ENCODE measurements at regions not wholly inside any gene's neighbourhood (a gene's known extent, or its start where the extent isn't known, plus 50 kb on each side); places are given as distances from the start of the nearest gene placed in this dataset.

- Mint-ChIP-seq H3K27me3 (no peaks in the 10 kb centered on the region), H3K27ac (no peak overlapping the region), H3K4me3 (no peak overlapping the region), H3K4me1 (peaks cover 7% of the 10 kb centered on the region), H3K9me3 (ENCODE audit: insufficient read depth) (no peaks in the 10 kb centered on the region)
- no peak overlapping the region for H3K4me3 ChIP-seq (ENCODE audit: control extremely low read depth in 1 of 5, extremely low read depth in 1 of 5, insufficient read depth in 1 of 5, low read depth in 2 of 5, low read length in 4 of 5)
- CTCF ChIA-PET: interaction anchor here (0.8 kb wide), 1 partner anchor 386 kb away, joined by 3 read pairs; no protein-coding TSS in a partner anchor
- DNase-seq (no peak), ATAC-seq (ENCODE audit: low read depth) (no peak)
- TF ChIP-seq CTCF (IDR thresholded peaks at IDR 0.05) (no peak), EZH2 (IDR thresholded peaks at IDR 0.05; ENCODE audit: borderline replicate concordance, insufficient read depth, low read depth, low read length, poor library complexity, severe bottlenecking) (no peak)
- H3K4me1 ChIP-seq (ENCODE audit: control insufficient read depth in 2 of 2, insufficient read depth in 2 of 2, low read length in 2 of 2): no peaks in the 10 kb centered on the region
- no peak overlapping the region for H3K4me2 ChIP-seq (replicated peaks; ENCODE audit: low read depth, low read length, poor library complexity, severe bottlenecking)
- H3K79me2 ChIP-seq (ENCODE audit: control insufficient read depth, insufficient read depth, low read length): no peaks in the 10 kb centered on the region
- no peaks in the 10 kb centered on the region for H3K27me3 ChIP-seq (replicated peaks in 1 of 4; ENCODE audit: control extremely low read depth in 1 of 4, control insufficient read depth in 3 of 4, insufficient read depth in 4 of 4, low read length in 3 of 4)
- no peaks in the 10 kb centered on the region for H3K36me3 ChIP-seq (replicated peaks in 1 of 2; ENCODE audit: control extremely low read depth in 1 of 2, control insufficient read depth in 1 of 2, extremely low read depth in 1 of 2, insufficient read depth in 2 of 2, low read length in 1 of 2)
- no peak overlapping the region for H3K9ac ChIP-seq (ENCODE audit: low read length)
- H2AFZ ChIP-seq (ENCODE audit: insufficient read depth, low read depth, low read length, poor library complexity, severe bottlenecking): no peak overlapping the region
- 100% methylated on average over 2 of the region's 8 CpGs for WGBS (ENCODE audit: insufficient coverage)
- H3K27ac ChIP-seq (ENCODE audit: low read length in 2 of 2): no peak overlapping the region
- no peaks in the 10 kb centered on the region for H4K20me1 ChIP-seq (ENCODE audit: control insufficient read depth, insufficient read depth, low read length, poor library complexity, severe bottlenecking)
- no peaks in the 10 kb centered on the region for H3K9me3 ChIP-seq (ENCODE audit: control extremely low read depth in 1 of 3, control insufficient read depth in 2 of 3, insufficient read depth in 1 of 3, low read length in 2 of 3)
- intact Hi-C loops (cut with micrococcal nuclease): no loop called here
- POLR2A ChIA-PET: no interaction called here
Observed at GRCh38 chr1:234697741-234698140, 87.8 kb upstream of the IRF2BP2 start.

- no peak for ATAC-seq (ENCODE audit: low read depth)
- H3K36me3 ChIP-seq (replicated peaks in 1 of 2; ENCODE audit: control extremely low read depth in 1 of 2, control insufficient read depth in 1 of 2, extremely low read depth in 1 of 2, insufficient read depth in 2 of 2, low read length in 1 of 2): no peaks in the 10 kb centered on the region
- H3K4me3 ChIP-seq (ENCODE audit: control extremely low read depth in 1 of 5, extremely low read depth in 1 of 5, insufficient read depth in 1 of 5, low read depth in 2 of 5, low read length in 4 of 5): no peak overlapping the region
- TF ChIP-seq EZH2 (IDR thresholded peaks at IDR 0.05; ENCODE audit: borderline replicate concordance, insufficient read depth, low read depth, low read length, poor library complexity, severe bottlenecking) (no peak), CTCF (IDR thresholded peaks at IDR 0.05) (no peak)
- no peak overlapping the region for H3K9ac ChIP-seq (ENCODE audit: low read length)
- ChIA-PET POLR2A (no interaction called here), CTCF (no interaction called here)
- H3K4me1 Mint-ChIP-seq: peaks cover 7% of the 10 kb centered on the region
- intact Hi-C loops (cut with micrococcal nuclease): no loop called here
- H3K4me1 ChIP-seq (ENCODE audit: control insufficient read depth in 2 of 2, insufficient read depth in 2 of 2, low read length in 2 of 2): no peaks in the 10 kb centered on the region
- H3K27me3 ChIP-seq (replicated peaks in 1 of 4; ENCODE audit: control extremely low read depth in 1 of 4, control insufficient read depth in 3 of 4, insufficient read depth in 4 of 4, low read length in 3 of 4): no peaks in the 10 kb centered on the region
- H3K27ac ChIP-seq (ENCODE audit: low read length in 2 of 2): no peak overlapping the region
- H3K4me2 ChIP-seq (replicated peaks; ENCODE audit: low read depth, low read length, poor library complexity, severe bottlenecking): no peak overlapping the region
- no peak overlapping the region for H3K4me3 Mint-ChIP-seq
- H4K20me1 ChIP-seq (ENCODE audit: control insufficient read depth, insufficient read depth, low read length, poor library complexity, severe bottlenecking): no peaks in the 10 kb centered on the region
- H2AFZ ChIP-seq (ENCODE audit: insufficient read depth, low read depth, low read length, poor library complexity, severe bottlenecking): no peak overlapping the region
- no peaks in the 10 kb centered on the region for H3K9me3 Mint-ChIP-seq (ENCODE audit: insufficient read depth)
- no peak overlapping the region for H3K27ac Mint-ChIP-seq
- H3K9me3 ChIP-seq (ENCODE audit: control extremely low read depth in 1 of 3, control insufficient read depth in 2 of 3, insufficient read depth in 1 of 3, low read length in 2 of 3): no peaks in the 10 kb centered on the region
- H3K79me2 ChIP-seq (ENCODE audit: control insufficient read depth, insufficient read depth, low read length): no peaks in the 10 kb centered on the region
- H3K27me3 Mint-ChIP-seq: no peaks in the 10 kb centered on the region
- no peak for DNase-seq
- no CpG with 5 or more reads among the region's 1 CpG for WGBS (ENCODE audit: insufficient coverage)
Observed at GRCh38 chr1:234697015-234697414, 87.0 kb upstream of the IRF2BP2 start.
